ENCODE measurements at regions not wholly inside any gene's neighbourhood (a gene's known extent, or its start where the extent isn't known, plus 50 kb on each side); places are given as distances from the start of the nearest gene placed in this dataset.

- POLR2A ChIA-PET = no interaction called here
- TF ChIP-seq, protein P1, sequence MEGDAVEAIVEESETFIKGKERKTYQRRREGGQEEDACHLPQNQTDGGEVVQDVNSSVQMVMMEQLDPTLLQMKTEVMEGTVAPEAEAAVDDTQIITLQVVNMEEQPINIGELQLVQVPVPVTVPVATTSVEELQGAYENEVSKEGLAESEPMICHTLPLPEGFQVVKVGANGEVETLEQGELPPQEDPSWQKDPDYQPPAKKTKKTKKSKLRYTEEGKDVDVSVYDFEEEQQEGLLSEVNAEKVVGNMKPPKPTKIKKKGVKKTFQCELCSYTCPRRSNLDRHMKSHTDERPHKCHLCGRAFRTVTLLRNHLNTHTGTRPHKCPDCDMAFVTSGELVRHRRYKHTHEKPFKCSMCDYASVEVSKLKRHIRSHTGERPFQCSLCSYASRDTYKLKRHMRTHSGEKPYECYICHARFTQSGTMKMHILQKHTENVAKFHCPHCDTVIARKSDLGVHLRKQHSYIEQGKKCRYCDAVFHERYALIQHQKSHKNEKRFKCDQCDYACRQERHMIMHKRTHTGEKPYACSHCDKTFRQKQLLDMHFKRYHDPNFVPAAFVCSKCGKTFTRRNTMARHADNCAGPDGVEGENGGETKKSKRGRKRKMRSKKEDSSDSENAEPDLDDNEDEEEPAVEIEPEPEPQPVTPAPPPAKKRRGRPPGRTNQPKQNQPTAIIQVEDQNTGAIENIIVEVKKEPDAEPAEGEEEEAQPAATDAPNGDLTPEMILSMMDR (IDR thresholded peaks at IDR 0.05; ENCODE audit: control extremely low read depth, extremely low read depth, low read depth, missing control alignments) = no peak
- DNase-seq (ENCODE audit: extremely low spot score) = no peak
- CTCF ChIA-PET = interaction anchor here (0.9 to 8.8 kb wide), 2 partner anchors 16 to 254 kb away, joined by 3 to 105 read pairs; no protein-coding TSS in a partner anchor
Measured at GRCh38 chr20:57092900-57093530, 173.4 kb downstream of the BMP7 start.

GRCh38 chr20:57093766-57094165, 172.7 kb downstream of the BMP7 start:
- DNase-seq (ENCODE audit: extremely low spot score) = no peak
- TF ChIP-seq, protein P1 (IDR thresholded peaks at IDR 0.05; ENCODE audit: control extremely low read depth, extremely low read depth, low read depth, missing control alignments) = no peak
- POLR2A ChIA-PET = no interaction called here
- CTCF ChIA-PET = interaction anchor here (0.9 to 8.8 kb wide), 2 partner anchors 16 to 254 kb away, joined by 3 to 105 read pairs; no protein-coding TSS in a partner anchor

- POLR2A ChIA-PET = no interaction called here
- CTCF ChIA-PET = interaction anchor here (8.8 kb wide), 1 partner anchor 253 kb away, joined by 105 read pairs; no protein-coding TSS in a partner anchor
- TF ChIP-seq, protein P1 (IDR thresholded peaks at IDR 0.05; ENCODE audit: control extremely low read depth, extremely low read depth, low read depth, missing control alignments) = no peak
- DNase-seq (ENCODE audit: extremely low spot score) = no peak
Measured at GRCh38 chr20:57094252-57094891, 172.1 kb downstream of the BMP7 start.

DNA sequence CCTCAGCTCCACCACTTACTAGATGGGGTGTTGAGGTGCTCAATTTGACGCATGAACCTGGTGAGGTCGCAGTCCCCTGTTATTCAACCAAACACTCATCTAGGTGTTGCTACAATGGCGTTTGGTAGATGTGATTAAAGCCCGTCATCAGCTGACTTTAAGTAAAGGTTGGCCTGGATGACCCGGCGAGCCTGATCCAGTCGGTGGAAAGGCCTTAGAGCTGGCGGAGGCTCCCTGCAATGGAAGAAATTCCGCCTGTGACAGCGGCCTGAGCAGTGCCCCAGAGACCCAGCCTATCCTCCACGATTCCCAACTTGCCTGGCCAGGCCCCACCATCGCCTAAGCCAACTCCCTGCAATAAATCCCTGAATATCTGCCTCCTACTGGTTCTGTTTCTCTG, 171.4 kb downstream of the BMP7 start:
- CTCF ChIA-PET = interaction anchor here (1.0 to 8.8 kb wide), 2 partner anchors 238 to 252 kb away, joined by 3 to 105 read pairs; no protein-coding TSS in a partner anchor
- TF ChIP-seq, protein P1 (IDR thresholded peaks at IDR 0.05; ENCODE audit: control extremely low read depth, extremely low read depth, low read depth, missing control alignments) = no peak
- POLR2A ChIA-PET = no interaction called here
- no peak for DNase-seq (ENCODE audit: extremely low spot score)

- DNase-seq (ENCODE audit: extremely low spot score) = no peak
- CTCF ChIA-PET = interaction anchor here (1.0 to 8.8 kb wide), 3 partner anchors 15 to 252 kb away, joined by 3 to 105 read pairs (median 3); no protein-coding TSS in a partner anchor
- TF ChIP-seq, protein P1 (IDR thresholded peaks at IDR 0.05; ENCODE audit: control extremely low read depth, extremely low read depth, low read depth, missing control alignments) = no peak
- POLR2A ChIA-PET = no interaction called here
Measured at GRCh38 chr20:57095426-57095825, 171.0 kb downstream of the BMP7 start.

DNA sequence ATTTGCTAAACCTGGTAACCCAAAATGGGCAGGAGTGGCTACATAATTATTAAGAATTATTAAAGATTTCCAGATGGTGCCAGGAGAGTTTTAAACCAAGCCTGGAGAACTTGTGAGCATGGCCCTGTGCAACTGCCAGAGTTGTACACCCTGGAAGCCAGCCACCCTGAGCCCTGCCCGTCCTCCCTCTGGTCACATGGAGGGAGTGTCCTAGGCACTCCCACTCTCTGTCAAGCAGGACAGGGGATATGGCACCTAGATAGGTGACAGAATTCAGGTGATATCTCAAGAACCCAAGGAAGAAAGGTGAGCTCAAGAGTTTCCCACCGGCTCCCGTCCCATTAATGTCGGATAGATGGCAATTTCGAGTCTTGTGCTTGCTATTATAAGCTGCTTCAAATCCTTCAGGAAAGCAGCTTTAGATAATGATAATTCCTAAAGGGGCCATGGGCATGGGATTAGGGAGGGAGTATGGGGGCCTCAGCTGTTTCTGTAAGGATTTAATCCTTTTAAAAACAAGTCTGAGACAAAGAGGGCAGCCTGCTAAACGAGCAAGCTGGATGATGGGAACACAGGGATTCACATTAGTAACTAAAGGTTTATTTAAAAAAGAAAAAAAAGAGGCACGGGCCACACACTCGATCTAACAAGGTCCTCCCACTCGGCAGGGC, 169.1 kb downstream of the BMP7 start:
- ChIA-PET POLR2A (no interaction called here), CTCF (interaction anchor here (8.8 kb wide), 1 partner anchor 250 kb away, joined by 105 read pairs; no protein-coding TSS in a partner anchor)

More for the DNA sequence above, 169.1 kb downstream of the BMP7 start:
- TF ChIP-seq, protein P1 (IDR thresholded peaks at IDR 0.05; ENCODE audit: control extremely low read depth, extremely low read depth, low read depth, missing control alignments) = no peak
- DNase-seq (ENCODE audit: extremely low spot score) = no peak
